GM19023 (cell line): ENCODE measurements at regions not wholly inside any gene's neighbourhood (a gene's known extent, or its start where the extent isn't known, plus 50 kb on each side); places are given as distances from the start of the nearest gene placed in this dataset.

Source experiments
- ATAC-seq: cut with Tn5 transposase; IDR thresholded peaks from one replicate; pipeline ENCODE4 v1.9.1; 2021; ENCODE audit warnings: mild to moderate bottlenecking, moderate library complexity; ENCODE audit not compliant: unreplicated experiment

- no peak for ATAC-seq
Observed at GRCh38 chr3:78139166-78139565, 1099.3 kb downstream of the ROBO2 start.

- no peak for ATAC-seq
Observed at GRCh38 chr3:78140274-78140673, 1100.4 kb downstream of the ROBO2 start.

GRCh38 chr3:78140866-78141265 is 1101.0 kb downstream of the ROBO2 start:
- ATAC-seq, result no peak

- no peak for ATAC-seq
Observed at GRCh38 chr3:78141269-78141668, 1101.4 kb downstream of the ROBO2 start.

- ATAC-seq, result no peak
Observed at GRCh38 chr3:78143000-78143399, 1103.1 kb downstream of the ROBO2 start.

GRCh38 chr3:78148986-78149717 is 1109.3 kb downstream of the ROBO2 start:
- no peak for ATAC-seq

- no peak for ATAC-seq
Observed at GRCh38 chr3:78153973-78154372, 1114.1 kb downstream of the ROBO2 start.

- no peak for ATAC-seq
Observed at GRCh38 chr3:78154521-78155186, 1114.8 kb downstream of the ROBO2 start.

GRCh38 chr3:78161736-78162135 is 1121.8 kb downstream of the ROBO2 start:
- ATAC-seq, result no peak

GRCh38 chr3:78163379-78163778 is 1123.5 kb downstream of the ROBO2 start:
- no peak for ATAC-seq

- no peak for ATAC-seq
Observed at GRCh38 chr3:78165876-78166275, 1126.0 kb downstream of the ROBO2 start.

- ATAC-seq, result no peak
Observed at GRCh38 chr3:78174821-78175220, 1134.9 kb downstream of the ROBO2 start.

GRCh38 chr3:78176869-78177268 is 1137.0 kb downstream of the ROBO2 start:
- ATAC-seq, result no peak

- no peak for ATAC-seq
Observed at GRCh38 chr3:78177780-78178179, 1137.9 kb downstream of the ROBO2 start.

- no peak for ATAC-seq
Observed at GRCh38 chr3:78178209-78178608, 1138.3 kb downstream of the ROBO2 start.

- ATAC-seq, result no peak
Observed at GRCh38 chr3:78178740-78179363, 1139.0 kb downstream of the ROBO2 start.

GRCh38 chr3:78183906-78184599 is 1144.2 kb downstream of the ROBO2 start:
- no peak for ATAC-seq

- no peak for ATAC-seq
Observed at GRCh38 chr3:78186404-78186803, 1146.5 kb downstream of the ROBO2 start.

GRCh38 chr3:78201091-78201490 is 1161.2 kb downstream of the ROBO2 start:
- no peak for ATAC-seq

GRCh38 chr3:78204977-78205376 is 1165.1 kb downstream of the ROBO2 start:
- no peak for ATAC-seq

- ATAC-seq, result no peak
Observed at GRCh38 chr3:78221300-78221699, 1181.4 kb downstream of the ROBO2 start.

- no peak for ATAC-seq
Observed at GRCh38 chr3:78221796-78222195, 1181.9 kb downstream of the ROBO2 start.
